ENCODE measurements at regions not wholly inside any gene's neighbourhood (a gene's known extent, or its start where the extent isn't known, plus 50 kb on each side); places are given as distances from the start of the nearest gene placed in this dataset.

- ChIA-PET CTCF (no interaction called here), POLR2A (ENCODE audit: unreplicated experiment) (no interaction called here)
- H3K27me3 ChIP-seq (ENCODE audit: control insufficient read depth, insufficient read depth, low read length): no peaks in the 10 kb centered on the region
- dilution Hi-C loops (cut with HindIII; ENCODE audit: low sequenced_read_pairs, unreplicated experiment): no loop called here
- H3K4ac ChIP-seq (ENCODE audit: low read depth, low read length): no peak overlapping the region
- ATAC-seq (ENCODE audit: low read depth) (no peak), DNase-seq (no peak)
- BruUV-seq (replicated peaks): no TSS peak
- no peak overlapping the region for H2AK9ac ChIP-seq (replicated peaks; ENCODE audit: low read depth, low read length, poor library complexity)
- H3K4me2 ChIP-seq (ENCODE audit: low read depth, low read length): no peak overlapping the region
- H3K9ac ChIP-seq (ENCODE audit: low read depth, low read length): no peak overlapping the region
- H2AK5ac ChIP-seq (ENCODE audit: low read depth, low read length): no peak overlapping the region
- H4K91ac ChIP-seq (ENCODE audit: insufficient read depth, low read depth, low read length): no peak overlapping the region
- no peak overlapping the region for H2BK15ac ChIP-seq (ENCODE audit: low read depth, low read length)
- H4K8ac ChIP-seq (ENCODE audit: low read depth in 2 of 2, low read length in 2 of 2): no peak overlapping the region
- no peak overlapping the region for H2BK20ac ChIP-seq (ENCODE audit: low read depth, low read length)
- H3K18ac ChIP-seq (ENCODE audit: low read depth, low read length): no peak overlapping the region
- no peak overlapping the region for H2AFZ ChIP-seq (replicated peaks; ENCODE audit: low read length, poor library complexity)
- no peak overlapping the region for H3K23ac ChIP-seq (ENCODE audit: low read depth, low read length)
- peaks cover 35% of the 10 kb centered on the region for H3K9me3 ChIP-seq (ENCODE audit: control insufficient read depth, insufficient read depth, low read length)
- H3K4me1 ChIP-seq (ENCODE audit: control insufficient read depth, insufficient read depth, low read length): no peaks in the 10 kb centered on the region
- H2BK120ac ChIP-seq (ENCODE audit: low read depth, low read length): no peak overlapping the region
- TF ChIP-seq RFX5 (IDR thresholded peaks at IDR 0.05; ENCODE audit: low read depth, low read length): no peak
- no peak for TF ChIP-seq CHD1 (IDR thresholded peaks at IDR 0.05; ENCODE audit: low read depth, low read length)
- TF ChIP-seq RCOR1 (IDR thresholded peaks at IDR 0.05; ENCODE audit: insufficient replicate concordance, low read length): no peak
- no peak for TF ChIP-seq FOS (IDR thresholded peaks at IDR 0.05; ENCODE audit: low read depth, low read length)
- intact Hi-C loops (cut with micrococcal nuclease): no loop called here
- no peak overlapping the region for H3K4me3 ChIP-seq (ENCODE audit: insufficient read depth, low read depth, low read length)
- no peak overlapping the region for H4K5ac ChIP-seq (ENCODE audit: low read depth, low read length)
- in situ Hi-C loops (cut with MboI; ENCODE audit: low sequenced_read_pairs): no loop called here
- H3K36me3 ChIP-seq (ENCODE audit: control insufficient read depth, insufficient read depth, low read length): no peaks in the 10 kb centered on the region
- no peak overlapping the region for H3K14ac ChIP-seq (replicated peaks; ENCODE audit: low read depth, low read length)
- WGBS, 2 experiments (ENCODE audit: extremely low coverage in 2 of 2, insufficient read length in 1 of 2): no CpG with 5 or more reads among the region's 5 CpGs
- H3K9me1 ChIP-seq (ENCODE audit: insufficient read depth, low read length): no peaks in the 10 kb centered on the region
- H3K56ac ChIP-seq (ENCODE audit: extremely low read depth, insufficient read depth, low read length): no peak overlapping the region
- H3K79me1 ChIP-seq (ENCODE audit: low read depth in 1 of 2, low read length in 2 of 2): no peaks in the 10 kb centered on the region
- no peak overlapping the region for H3K27ac ChIP-seq (ENCODE audit: insufficient read depth, low read length)
- H2BK5ac ChIP-seq (ENCODE audit: low read depth, low read length, poor library complexity, severe bottlenecking): no peak overlapping the region
- no peaks in the 10 kb centered on the region for H4K20me1 ChIP-seq (ENCODE audit: insufficient read depth, low read length)
Observed at GRCh38 chr12:130076752-130077151, 85.5 kb upstream of the FZD10 start.

Measured in IMR-90 (cell line).